Chondrocyte (in vitro differentiated cells): ENCODE measurements at regions not wholly inside any gene's neighbourhood (a gene's known extent, or its start where the extent isn't known, plus 50 kb on each side); places are given as distances from the start of the nearest gene placed in this dataset.

Source experiments
- DNase-seq: peaks from one replicate; pipeline ENCODE4 v3.0.0; 2021; ENCODE audit warnings: mixed read lengths, low spot score
- H3K27ac Mint-ChIP-seq: one replicate; pipeline ENCODE4 v1.8.0; 2021; ENCODE audit warnings: mild to moderate bottlenecking, moderate library complexity, mixed read lengths; ENCODE audit not compliant: unreplicated experiment
- H3K27me3 Mint-ChIP-seq: 2 replicates; pipeline ENCODE4 v1.8.0; 2021; ENCODE audit warnings: low read depth, mixed read lengths
- H3K36me3 Mint-ChIP-seq: 2 replicates; pipeline ENCODE4 v1.8.0; 2021; ENCODE audit warnings: low read depth, mixed read lengths
- H3K4me1 Mint-ChIP-seq: 2 replicates; pipeline ENCODE4 v1.8.0; 2021; ENCODE audit warnings: low read depth, mild to moderate bottlenecking, mixed read lengths
- H3K4me3 Mint-ChIP-seq: one replicate; pipeline ENCODE4 v1.8.0; 2021; ENCODE audit warnings: mild to moderate bottlenecking, moderate library complexity, mixed read lengths; ENCODE audit not compliant: unreplicated experiment
- H3K9me3 Mint-ChIP-seq: 2 replicates; pipeline ENCODE4 v1.8.0; 2021; ENCODE audit warnings: low read depth, mixed read lengths
- TF ChIP-seq, protein P1 (sequence below): fragments of 200-600 bp; sonication (generic); IDR thresholded peaks from 2 replicates; pipeline ENCODE4 v1.5.0; 2021; ENCODE audit warnings: antibody characterized with exemption, mild to moderate bottlenecking, moderate library complexity

- no peaks in the 10 kb centered on the region for H3K4me1 Mint-ChIP-seq
- DNase-seq = no peak
- H3K27me3 Mint-ChIP-seq = no peaks in the 10 kb centered on the region
- no peaks in the 10 kb centered on the region for H3K36me3 Mint-ChIP-seq
- no peak overlapping the region for H3K4me3 Mint-ChIP-seq
- TF ChIP-seq, protein P1, sequence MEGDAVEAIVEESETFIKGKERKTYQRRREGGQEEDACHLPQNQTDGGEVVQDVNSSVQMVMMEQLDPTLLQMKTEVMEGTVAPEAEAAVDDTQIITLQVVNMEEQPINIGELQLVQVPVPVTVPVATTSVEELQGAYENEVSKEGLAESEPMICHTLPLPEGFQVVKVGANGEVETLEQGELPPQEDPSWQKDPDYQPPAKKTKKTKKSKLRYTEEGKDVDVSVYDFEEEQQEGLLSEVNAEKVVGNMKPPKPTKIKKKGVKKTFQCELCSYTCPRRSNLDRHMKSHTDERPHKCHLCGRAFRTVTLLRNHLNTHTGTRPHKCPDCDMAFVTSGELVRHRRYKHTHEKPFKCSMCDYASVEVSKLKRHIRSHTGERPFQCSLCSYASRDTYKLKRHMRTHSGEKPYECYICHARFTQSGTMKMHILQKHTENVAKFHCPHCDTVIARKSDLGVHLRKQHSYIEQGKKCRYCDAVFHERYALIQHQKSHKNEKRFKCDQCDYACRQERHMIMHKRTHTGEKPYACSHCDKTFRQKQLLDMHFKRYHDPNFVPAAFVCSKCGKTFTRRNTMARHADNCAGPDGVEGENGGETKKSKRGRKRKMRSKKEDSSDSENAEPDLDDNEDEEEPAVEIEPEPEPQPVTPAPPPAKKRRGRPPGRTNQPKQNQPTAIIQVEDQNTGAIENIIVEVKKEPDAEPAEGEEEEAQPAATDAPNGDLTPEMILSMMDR = no peak
- peaks cover 62% of the 10 kb centered on the region for H3K9me3 Mint-ChIP-seq
- no peak overlapping the region for H3K27ac Mint-ChIP-seq
These were observed 1091.8 kb downstream of the AACS start for GRCh38 chr12:126156806-126157574.

GRCh38 chr12:126157575-126157966 is 1092.3 kb downstream of the AACS start:
- Mint-ChIP-seq H3K4me3 (no peak overlapping the region), H3K9me3 (peaks cover 67% of the 10 kb centered on the region), H3K27me3 (no peaks in the 10 kb centered on the region), H3K36me3 (no peaks in the 10 kb centered on the region), H3K4me1 (no peaks in the 10 kb centered on the region), H3K27ac (no peak overlapping the region)
- TF ChIP-seq, protein P1 = no peak
- DNase-seq = no peak

GRCh38 chr12:126159139-126159538 is 1093.9 kb downstream of the AACS start:
- no peaks in the 10 kb centered on the region for H3K4me1 Mint-ChIP-seq
- TF ChIP-seq, protein P1 = no peak

GRCh38 chr12:126160912-126161311 is 1095.7 kb downstream of the AACS start:
- H3K36me3 Mint-ChIP-seq = no peaks in the 10 kb centered on the region
- no peak for DNase-seq
- H3K27me3 Mint-ChIP-seq = no peaks in the 10 kb centered on the region
- H3K4me3 Mint-ChIP-seq = no peak overlapping the region
- no peaks in the 10 kb centered on the region for H3K4me1 Mint-ChIP-seq
- H3K27ac Mint-ChIP-seq = no peak overlapping the region
- TF ChIP-seq, protein P1 = no peak
- H3K9me3 Mint-ChIP-seq = peaks cover 50% of the 10 kb centered on the region

More at GRCh38 chr12:126159139-126159538, 1093.9 kb downstream of the AACS start:
- H3K4me3 Mint-ChIP-seq = no peak overlapping the region
- peaks cover 60% of the 10 kb centered on the region for H3K9me3 Mint-ChIP-seq
- no peaks in the 10 kb centered on the region for H3K36me3 Mint-ChIP-seq
- no peak overlapping the region for H3K27ac Mint-ChIP-seq
- H3K27me3 Mint-ChIP-seq = no peaks in the 10 kb centered on the region
- no peak for DNase-seq

DNA sequence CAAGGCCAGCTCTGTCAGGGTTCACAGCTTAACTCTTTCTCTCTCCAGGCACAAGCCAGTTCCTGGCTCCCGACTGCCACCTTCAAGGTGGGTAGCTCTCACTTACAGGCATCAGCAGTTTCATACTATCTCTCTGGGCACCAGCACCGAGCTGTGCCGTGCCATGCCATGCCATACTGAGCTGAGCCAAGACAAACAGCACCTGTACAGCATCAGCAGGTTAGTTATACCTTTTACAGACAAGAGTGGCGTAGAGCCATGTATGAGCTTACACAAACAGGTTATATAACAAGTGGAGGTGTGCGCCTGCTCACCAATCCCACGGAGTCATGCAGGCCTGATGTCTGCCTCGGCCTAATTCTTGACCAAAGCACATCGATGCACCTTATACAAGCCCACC is 1098.7 kb downstream of the AACS start:
- TF ChIP-seq, protein P1 = no peak
- peaks cover 45% of the 10 kb centered on the region for H3K9me3 Mint-ChIP-seq

More for the DNA sequence above, 1098.7 kb downstream of the AACS start:
- no peak for DNase-seq
- Mint-ChIP-seq H3K4me1 (no peaks in the 10 kb centered on the region), H3K4me3 (no peak overlapping the region), H3K27me3 (no peaks in the 10 kb centered on the region), H3K27ac (no peak overlapping the region), H3K36me3 (no peaks in the 10 kb centered on the region)
